ENCODE measurements at regions not wholly inside any gene's neighbourhood (a gene's known extent, or its start where the extent isn't known, plus 50 kb on each side); places are given as distances from the start of the nearest gene placed in this dataset.
A peak's percentile ranks its signal among the peaks of the same experiment; 100 is the strongest.
"Not testable (repeated sequence)": the region's sequence is repeated elsewhere in the genome, so short reads cannot be mapped to it uniquely, and the experiment has no call there.

DNA sequence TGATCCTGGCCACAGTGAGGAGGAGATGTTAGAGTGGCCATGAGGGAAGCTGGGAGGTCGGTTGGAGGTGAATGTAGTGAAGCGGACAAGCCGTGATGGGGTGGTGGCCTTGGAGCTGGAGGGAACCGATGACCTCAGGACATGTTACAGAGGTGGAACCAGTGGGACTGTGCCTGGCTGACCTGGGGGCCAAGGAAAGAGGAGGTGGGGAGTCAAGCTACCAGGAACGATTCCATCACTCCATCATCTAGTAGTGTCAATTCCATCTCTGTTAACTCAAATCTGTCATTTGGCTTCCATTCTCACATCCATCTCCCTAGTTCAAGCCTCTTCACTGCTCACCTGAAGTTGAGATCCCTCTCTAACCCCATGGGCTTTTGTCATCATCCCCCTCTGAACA, 102.4 kb upstream of the LYZL2 start:
- DNase-seq (ENCODE audit: low spot score) = no peak

DNA sequence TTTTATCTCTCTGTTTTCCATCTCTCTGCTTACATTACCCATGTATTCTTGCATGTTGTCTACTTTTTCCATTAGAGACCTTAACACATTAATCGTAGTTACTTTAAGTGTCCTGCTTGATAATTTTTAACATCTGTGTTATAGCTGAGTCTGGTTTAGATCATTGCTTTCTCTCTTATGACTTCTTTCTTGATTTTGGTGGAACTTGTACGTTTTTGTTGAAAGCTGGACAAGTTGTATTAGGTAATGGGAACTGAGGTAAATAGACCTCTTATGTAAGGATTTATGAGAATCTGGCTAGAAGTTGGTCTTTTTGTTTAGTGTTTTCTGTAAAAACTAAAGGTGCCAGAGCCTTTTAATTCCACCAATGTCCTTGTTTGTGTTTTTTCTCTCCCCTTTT, 100.8 kb upstream of the LYZL2 start:
- DNase-seq (ENCODE audit: low spot score) = no peak

DNA sequence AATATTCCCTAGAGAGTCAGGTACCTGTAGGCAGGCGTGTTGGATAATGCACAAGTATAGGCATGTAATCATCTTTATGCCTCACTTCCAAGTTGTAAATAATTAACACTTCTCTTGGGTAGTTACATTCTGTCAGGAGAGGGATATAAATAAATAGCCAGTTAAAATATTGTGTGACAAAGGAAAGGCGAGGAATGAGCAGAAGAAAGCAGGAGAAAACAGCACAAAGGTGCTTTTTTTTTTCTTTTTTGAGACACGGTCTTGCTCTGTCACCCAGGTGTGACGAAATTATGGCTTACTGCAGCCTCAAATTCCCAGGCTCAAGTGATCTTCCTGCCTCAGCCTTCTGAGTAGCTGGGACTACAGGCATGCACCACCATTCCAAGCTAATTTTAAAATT, 99.2 kb upstream of the LYZL2 start:
- DNase-seq (ENCODE audit: low spot score) = no peak

DNA sequence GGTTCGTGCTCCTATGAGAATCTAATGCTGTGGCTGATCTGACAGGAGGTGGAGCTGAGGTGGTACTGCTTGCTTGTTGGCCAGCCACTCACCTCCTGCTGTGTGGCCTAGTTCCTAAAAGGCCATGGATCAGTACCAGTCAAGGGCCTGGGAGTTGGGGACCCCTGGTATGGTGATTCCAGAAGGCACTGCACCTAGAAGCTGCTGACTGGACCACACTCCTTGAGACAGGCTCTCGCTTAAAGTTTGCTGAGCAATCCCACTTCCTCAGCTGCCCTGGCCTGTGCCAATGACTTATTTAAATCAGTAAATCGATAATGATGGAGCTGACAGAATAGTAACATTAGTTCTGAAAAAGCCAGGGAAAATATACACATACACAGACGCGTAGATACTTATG, 98.6 kb upstream of the LYZL2 start:
- DNase-seq (ENCODE audit: low spot score) = no peak

DNA sequence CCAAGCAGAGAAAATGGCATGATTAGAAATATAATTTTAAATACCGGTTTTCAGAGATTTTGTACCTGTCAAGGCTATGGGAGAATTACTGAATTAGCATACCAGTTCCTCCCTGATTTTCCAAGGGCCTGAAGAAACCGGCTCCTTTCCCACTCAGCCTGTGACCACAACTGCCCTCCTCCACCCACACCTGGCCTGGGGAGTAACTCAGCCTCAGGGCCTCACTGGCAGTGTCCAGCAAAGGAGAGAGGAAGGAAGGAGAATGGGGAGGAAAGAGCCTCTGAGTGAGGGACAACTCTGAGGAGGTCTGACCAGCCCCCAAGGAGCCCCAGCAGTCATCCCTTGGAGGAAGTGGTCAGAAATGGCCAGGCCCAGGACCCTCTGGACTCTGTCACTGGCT, 98.0 kb upstream of the LYZL2 start:
- DNase-seq (ENCODE audit: low spot score) = no peak

DNA sequence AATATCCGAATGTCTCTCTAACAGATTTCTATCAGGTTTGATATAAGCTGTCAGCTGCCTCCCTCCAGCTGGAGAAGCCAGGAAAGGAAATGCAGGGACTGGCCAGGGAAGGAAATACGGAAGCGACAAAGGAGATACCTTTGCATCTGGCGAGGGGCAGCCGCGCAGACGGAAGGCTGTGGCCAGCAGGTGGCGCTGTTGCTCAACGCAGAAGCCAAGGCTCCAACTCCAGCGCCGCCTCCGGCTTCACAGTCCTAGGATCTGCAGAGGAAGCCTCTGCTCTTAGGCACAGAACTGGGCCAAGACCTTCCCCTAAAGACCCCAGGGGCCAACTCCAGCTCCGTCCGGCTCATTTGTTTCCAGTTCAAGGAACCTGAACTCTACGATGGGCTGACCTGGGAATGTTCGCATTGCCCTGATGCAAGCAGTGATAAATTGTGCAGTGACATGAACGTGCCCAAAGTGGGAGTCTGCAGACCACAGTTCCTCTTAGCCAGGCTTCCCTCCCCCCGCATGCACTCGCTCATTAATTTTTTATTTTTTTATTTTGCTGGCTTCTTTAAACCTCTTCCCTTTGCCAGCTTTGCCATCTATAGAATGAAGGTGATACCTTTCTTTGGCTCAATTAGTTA, 97.3 kb upstream of the LYZL2 start:
- peak; percentile 72 for DNase-seq (ENCODE audit: low spot score)

DNA sequence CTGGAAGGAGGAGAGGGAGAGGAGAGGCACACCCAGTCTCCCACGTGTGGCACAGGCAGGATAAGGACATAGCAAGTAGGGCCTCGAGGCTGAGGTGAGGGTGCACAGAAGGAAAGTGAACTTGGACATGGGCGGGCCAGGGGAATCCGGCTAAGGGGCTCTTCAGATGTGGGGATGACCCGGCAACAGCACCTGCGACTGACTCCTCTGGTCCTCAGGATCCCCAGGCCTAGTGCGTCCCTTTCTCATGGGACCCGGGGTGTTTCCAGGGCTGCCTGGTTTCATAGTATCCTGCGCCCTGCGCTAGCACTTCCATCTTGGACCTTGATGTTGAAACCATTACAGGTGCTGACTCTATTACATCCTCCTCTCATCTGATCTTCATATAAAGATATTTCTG, 96.1 kb upstream of the LYZL2 start:
- no peak for DNase-seq (ENCODE audit: low spot score)

DNA sequence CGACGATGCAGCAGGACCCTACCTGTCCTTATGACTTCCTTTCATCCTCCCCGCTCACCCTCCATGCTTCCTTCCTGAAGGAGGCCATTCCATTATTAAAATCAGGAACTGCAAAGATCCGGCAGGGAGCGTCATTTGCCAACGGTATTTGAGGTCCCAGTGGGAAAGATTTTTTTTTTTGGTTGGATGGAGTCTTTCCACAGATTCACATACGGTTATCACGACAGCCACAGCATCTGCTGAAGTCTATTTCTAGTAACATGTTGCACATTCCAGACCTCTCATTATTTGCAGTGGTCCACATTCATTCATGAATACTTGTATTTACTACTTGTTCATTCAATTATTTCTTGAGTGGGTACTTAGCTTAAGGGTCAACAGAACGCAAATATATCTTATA, 94.7 kb upstream of the LYZL2 start:
- DNase-seq (ENCODE audit: low spot score) = no peak

DNA sequence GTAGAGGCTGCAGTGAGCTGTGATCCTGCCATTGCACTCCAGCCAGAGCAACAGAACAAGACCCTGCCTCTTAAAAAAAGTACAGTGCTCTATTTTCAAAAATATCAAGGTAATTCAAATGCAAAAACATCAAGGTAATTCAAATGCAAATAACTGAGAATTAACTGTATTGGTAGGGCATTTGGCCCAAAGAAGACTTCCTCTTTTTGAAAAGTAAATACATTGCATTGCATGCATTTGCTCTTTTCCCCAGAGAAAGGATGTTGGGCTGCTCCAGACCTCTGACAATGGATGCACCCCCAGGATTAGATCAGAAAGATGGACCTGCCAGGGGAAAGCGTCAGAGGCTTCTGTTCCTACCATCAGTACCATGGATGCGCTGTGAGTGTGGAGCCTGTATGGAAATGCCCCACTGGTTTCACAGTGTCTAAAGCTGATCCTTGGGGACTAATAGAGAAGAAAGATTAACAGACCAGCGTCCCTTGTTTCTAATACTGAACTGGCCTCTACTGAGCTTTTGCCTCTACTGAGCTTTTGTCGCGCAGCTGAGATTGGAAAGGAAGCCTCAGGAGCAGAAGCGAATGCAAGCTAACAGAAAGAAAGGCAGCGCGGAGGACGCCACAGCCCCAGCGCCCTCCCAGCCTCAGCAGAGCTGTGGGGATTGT, 93.5 kb upstream of the LYZL2 start:
- no peak for DNase-seq (ENCODE audit: low spot score)

DNA sequence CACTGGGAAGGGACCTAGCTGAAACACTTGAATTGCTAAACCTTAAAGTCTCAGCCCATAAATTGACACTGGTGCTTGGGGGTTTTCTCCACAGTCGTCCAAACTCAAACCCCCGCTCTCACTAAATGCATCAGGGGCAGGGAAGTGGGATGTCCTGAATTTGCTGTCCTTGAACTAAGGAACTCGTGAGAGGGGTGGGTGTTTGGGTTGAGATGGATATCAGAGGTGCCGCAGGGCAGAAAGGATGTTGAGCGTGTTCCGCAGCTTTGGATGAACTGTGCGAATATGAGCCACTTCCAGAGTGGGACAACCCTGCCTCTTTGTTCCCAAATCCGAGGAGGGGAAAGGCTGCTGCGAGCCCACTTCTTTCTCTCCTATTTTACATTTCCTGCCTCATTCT, 90.3 kb upstream of the LYZL2 start:
- no peak for DNase-seq (ENCODE audit: low spot score)

DNA sequence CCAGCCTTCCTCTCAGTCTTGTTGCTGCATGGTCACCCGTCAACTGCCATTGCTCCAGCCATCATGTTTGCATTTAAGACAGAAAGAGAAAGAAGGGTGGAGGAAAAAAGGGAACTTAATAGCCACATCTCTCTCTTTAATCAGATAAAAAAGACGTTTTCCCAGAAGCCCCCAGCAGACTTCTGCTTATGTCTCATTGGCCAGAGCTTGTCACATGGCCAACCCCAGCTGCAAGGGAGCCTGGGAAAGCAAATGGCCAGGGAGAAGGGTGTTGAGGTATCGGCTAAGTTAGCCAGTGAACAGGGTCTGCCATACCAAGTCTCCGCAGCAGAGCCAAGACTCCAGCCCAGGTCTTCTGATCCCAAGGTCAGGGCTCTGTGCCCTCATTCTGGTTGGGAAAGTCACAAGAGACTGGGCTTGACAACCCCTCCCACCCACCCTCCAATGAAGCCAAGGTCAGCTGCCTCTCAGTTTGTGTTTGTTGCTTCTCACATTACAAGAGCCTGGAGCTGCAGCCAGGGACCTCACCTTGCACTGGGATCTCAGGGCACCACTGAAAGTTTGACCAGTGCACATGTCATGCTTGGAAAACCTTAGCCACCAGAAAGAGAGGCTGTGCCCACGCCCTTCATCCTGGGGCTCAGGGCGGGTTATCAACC, 80.3 kb upstream of the LYZL2 start:
- no peak for DNase-seq (ENCODE audit: low spot score)

DNA sequence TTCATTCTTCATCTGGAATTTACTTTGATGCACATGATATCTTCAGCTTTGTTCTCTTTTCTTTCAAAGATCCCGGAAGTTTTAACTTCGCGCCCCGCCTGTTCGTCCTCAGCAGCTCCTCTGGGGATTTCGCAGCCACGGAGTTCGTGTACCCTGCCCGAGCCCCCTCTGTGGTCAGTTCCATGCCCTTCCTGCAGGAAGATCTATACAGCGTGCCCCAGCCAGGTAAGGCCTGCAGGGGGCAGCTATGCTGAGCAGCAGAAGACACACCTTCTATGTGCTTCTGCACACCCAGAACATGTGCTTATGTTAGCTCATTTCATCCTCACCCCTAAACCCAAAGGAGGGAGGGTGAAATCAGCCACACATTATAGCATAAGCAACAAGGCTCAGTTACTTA, 79.7 kb upstream of the LYZL2 start:
- DNase-seq (ENCODE audit: low spot score) = peak; percentile 17

DNA sequence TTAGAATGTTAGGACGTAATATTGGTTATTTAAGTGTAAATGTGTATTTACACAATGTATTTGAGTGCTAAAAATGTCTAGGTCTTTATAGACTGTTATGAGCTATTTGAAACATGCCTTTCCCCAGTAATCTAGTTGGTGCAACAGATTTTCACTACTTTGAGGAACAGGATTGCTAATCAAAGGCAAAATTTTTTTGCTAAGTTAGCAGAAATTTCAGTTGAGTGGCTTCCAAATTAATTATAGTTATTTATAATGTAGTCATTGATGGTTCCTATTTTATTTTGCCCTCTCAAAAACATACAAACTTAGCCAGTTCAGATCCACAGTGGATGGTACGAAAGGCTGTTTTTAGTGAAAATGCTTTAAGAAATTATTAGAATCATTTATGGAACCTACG, 78.7 kb upstream of the LYZL2 start:
- no peak for DNase-seq (ENCODE audit: low spot score)

DNA sequence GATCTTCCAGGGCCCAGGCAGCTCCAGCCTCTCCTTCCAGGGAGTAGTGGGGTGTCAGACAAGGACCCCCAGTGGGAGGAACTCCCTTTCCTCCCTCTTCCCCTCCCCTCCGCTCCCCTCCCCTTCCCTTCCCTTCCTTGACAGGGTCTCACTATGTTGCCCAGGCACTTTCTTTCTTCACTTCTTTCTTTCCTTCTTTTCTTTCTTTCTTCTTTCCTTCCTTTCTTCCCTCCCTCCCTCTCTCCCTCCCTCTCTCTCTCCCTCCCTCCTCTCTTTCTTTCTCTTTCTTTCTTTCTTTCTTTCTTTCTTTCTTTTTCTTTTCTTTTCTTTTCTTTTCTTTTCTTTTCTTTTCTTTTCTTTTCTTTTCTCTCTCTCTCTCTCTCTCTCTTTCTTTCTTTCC, 76.6 kb upstream of the LYZL2 start:
- not testable (repeated sequence) for DNase-seq (ENCODE audit: low spot score)

DNA sequence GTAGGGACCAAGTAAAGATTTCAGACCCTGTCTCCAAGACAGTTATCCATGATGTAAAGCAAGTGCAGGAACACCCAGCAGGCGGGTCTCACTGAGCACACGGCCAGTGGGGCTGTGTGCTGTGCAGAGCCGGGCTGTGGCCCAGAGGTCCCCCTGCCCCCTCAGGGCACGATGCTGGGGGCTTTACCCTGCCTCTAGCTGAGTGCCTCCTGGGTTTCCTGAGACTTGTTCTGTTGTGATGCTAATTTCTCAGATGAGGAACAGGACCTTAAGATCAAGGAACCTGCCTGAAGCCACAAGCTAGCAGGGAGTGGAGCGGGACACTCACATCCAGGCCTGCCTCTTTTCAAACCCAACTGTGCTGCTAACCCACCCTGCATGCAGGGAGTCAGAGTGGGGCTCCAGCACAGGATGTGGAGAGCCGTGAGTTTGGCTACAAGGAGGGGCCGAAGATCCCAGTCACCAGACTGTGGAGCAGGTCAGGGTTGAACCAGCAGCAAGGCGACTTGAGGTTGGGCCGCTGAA, 76.1 kb upstream of the LYZL2 start:
- DNase-seq (ENCODE audit: low spot score) = no peak

DNA sequence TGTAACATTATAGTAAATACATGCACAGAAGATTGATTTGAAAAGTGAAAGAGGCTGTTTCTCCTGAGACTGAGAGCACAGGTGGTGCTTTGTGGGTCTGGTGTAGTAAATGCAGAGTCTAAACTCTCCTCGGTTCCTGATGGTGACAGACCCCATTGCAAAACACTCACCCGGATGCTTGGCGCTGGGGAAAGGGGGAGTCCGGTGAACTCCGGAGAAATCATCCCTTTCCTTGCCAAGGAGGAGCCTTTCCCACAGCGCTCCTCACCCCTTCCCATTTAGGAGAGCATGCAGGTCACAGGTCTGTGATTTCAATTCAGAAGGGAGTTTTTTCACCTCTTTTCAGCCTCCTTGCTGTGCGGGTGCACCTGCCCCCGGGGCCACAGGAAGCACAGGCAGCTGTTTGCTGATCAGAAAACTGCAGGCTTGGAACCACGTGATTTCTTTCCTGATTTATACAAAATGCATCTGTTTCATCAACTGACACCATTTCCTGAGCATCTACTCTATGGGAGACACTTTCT, 75.6 kb upstream of the LYZL2 start:
- no peak for DNase-seq (ENCODE audit: low spot score)

DNA sequence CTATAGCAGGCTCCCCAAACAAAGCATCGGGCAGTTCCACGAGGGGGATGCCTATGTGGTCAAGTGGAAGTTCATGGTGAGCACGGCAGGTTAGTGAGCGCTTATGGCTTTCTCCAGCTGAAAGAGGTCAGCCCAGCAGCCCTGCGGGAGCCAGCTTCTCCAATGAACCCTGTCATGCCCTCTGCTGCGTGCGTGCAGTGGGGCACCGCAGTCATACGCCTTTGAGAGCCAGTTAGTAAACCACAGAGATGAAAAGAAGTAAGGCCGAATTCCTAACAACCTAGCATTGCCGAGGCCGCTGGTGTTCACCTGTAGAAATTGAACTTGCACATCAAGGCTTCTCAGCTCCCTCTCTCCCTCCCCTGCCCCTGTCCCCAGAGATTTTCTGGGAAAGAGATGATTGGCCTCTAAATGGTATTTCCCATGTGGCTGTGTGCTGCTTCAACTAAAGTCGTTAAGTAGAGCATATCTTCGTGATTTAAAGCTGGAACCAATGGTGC, 75.1 kb upstream of the LYZL2 start:
- not testable (repeated sequence) for DNase-seq (ENCODE audit: low spot score)

DNA sequence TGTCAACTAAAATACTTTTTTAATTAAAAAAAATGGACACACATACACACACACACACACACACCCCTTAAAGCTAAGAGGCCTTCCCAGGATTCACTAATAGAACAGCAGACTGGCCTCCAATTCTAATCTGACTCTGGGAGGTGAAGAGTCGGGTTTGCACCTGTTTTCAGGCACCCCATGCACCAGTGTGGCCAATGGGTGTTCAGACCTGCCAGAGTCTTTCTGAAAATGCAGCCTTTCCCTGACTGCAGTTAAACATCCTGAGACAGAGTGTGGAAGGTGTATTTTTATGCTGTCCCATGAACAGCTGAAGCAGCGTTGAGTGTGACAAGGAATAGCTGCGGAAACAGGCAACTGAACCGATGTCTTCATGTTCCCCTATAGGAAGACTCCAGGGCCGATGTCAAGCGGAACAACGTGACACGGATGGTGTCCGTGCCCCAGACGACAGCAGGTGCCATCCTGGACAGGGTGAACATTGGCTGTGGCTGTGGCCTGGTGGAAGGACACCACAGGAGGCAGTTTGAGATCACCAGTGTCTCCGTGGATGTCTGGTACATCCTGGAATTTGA, 74.6 kb upstream of the LYZL2 start:
- DNase-seq (ENCODE audit: low spot score) = no peak

DNA sequence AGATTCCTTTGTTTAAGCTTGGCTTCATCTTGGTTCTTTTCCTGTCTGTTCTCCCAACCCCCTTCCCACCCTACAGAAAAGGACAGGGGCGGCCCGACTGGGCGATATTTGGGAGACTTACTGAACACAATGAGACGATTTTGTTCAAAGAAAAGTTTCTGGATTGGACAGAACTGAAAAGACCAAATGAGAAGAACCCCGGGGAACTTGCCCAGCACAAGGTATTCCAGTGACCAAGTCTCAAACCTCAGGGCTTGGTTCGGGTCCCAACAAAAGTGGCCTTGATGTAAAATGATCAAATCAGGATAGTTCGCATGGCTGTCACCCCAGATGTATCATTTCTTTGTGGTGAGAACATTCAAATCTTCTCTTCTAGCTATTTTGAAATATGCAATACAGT, 73.9 kb upstream of the LYZL2 start:
- not testable (repeated sequence) for DNase-seq (ENCODE audit: low spot score)

DNA sequence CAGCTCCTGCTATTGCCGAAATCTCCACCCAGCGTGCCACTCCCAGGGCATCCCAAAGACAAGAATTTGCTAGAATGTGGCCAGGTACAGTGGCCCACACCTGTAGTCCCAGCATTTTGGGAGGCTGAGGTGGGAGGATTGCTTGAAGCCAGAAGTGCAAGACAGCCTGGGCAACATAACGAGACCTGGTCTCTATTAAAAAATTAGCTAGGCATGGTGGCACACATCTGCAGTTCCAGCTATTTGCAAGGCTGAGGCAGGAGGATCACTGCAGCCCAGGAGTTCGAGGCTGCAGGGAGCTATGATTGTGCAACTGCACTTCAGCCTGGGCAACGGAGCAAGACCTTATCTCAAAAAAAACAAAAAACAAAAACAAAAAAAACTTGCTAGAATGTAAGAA, 73.3 kb upstream of the LYZL2 start:
- no peak for DNase-seq (ENCODE audit: low spot score)

DNA sequence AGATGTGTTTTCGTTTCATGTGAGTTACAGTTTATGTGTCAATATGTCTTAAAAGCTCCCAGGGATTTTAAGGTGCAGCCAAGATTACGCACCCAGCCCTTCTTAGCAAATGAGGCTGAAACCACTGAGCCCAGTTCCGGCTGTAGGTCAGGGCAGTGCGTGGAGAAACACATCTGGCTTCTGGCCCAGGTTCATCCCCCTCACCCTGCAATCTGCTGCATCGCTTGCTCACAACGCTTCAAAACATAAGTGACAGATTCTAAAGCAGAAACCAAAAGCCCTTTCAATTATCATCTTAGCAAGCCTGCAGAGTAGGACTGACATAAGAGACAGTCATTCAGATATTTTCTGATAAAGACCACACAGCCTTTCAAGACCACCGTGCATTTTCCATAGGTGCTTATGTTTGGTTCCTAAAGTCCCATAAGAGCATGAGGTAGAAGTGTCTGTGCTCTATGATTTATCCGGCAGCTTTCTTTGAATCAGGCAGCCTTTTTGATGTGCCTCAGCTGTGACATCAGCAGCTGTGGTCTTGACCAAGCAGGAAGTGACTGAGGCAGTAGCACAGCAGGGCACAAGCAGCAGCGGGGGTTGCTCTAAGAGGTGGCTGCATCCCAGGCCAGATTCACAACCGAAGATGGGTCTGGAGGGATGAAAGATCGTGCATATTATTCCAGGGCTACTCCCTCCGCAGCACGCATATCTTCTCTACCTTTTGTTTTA, 72.1 kb upstream of the LYZL2 start:
- no peak for DNase-seq (ENCODE audit: low spot score)

DNA sequence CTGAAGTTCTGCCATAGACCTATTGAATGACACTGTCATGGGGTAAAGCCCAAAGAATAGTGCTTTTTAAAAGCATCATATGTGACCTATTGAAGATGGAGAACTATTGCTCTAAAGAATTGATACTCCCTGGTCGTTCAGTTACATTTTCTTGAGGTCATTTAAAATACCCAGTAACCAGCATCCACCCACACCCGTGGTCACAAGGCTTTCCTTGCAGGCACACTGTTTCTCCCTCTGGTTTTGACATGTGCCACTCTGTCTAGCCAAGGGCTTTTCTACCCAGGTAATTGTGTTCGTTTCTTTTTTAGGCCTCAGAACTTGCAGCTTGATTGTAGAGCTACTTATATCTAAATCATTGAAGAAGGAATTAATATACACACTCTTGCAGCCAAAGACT, 68.3 kb upstream of the LYZL2 start:
- no peak for DNase-seq (ENCODE audit: low spot score)
